BJ (cell line): ENCODE measurements at regions not wholly inside any gene's neighbourhood (a gene's known extent, or its start where the extent isn't known, plus 50 kb on each side); places are given as distances from the start of the nearest gene placed in this dataset.

ENCODE experiments used
- CTCF ChIA-PET: fragments of 350-600 bp; formaldehyde crosslinking; extraction: SDS; loops from one replicate; lab custom pipeline; 2021; ENCODE audit warnings: antibody characterized with exemption, inconsistent platforms; lab: Yijun Ruan, JAX
- POLR2A ChIA-PET: fragments of 300-600 bp; sonication (Branson Sonifier 250); formaldehyde crosslinking; extraction: SDS; loops from one replicate; lab custom pipeline; 2021; ENCODE audit warnings: antibody characterized with exemption; lab: Charles Lee
- DNase-seq: peaks from one replicate; pipeline ENCODE4 v3.0.0-alpha.2; 2011; ENCODE audit warnings: low read depth
- H3K27me3 ChIP-seq: 2 replicates; pipeline ENCODE4 v1.6.0; 2011; ENCODE audit warnings: low read length; ENCODE audit not compliant: control insufficient read depth, insufficient read depth
- H3K36me3 ChIP-seq: 2 replicates; pipeline ENCODE4 v1.5.1; 2011; ENCODE audit warnings: low read length; ENCODE audit not compliant: control insufficient read depth, insufficient read depth
- H3K4me3 ChIP-seq: 2 replicates; pipeline ENCODE4 v1.5.1; 2011; ENCODE audit warnings: low read depth, mild to moderate bottlenecking, control low read depth, low read length
- TF ChIP-seq, protein P1 (sequence below): IDR thresholded peaks from 2 replicates; pipeline ENCODE4 v1.5.1; 2011; ENCODE audit warnings: low read depth, mild to moderate bottlenecking, control low read depth, inconsistent platforms, low read length, moderate library complexity; ENCODE audit not compliant: insufficient read depth

GRCh38 chr4:104866809-104867208 is 279.9 kb upstream of the TET2 start:
- CTCF ChIA-PET: no interaction called here
- TF ChIP-seq, protein P1, sequence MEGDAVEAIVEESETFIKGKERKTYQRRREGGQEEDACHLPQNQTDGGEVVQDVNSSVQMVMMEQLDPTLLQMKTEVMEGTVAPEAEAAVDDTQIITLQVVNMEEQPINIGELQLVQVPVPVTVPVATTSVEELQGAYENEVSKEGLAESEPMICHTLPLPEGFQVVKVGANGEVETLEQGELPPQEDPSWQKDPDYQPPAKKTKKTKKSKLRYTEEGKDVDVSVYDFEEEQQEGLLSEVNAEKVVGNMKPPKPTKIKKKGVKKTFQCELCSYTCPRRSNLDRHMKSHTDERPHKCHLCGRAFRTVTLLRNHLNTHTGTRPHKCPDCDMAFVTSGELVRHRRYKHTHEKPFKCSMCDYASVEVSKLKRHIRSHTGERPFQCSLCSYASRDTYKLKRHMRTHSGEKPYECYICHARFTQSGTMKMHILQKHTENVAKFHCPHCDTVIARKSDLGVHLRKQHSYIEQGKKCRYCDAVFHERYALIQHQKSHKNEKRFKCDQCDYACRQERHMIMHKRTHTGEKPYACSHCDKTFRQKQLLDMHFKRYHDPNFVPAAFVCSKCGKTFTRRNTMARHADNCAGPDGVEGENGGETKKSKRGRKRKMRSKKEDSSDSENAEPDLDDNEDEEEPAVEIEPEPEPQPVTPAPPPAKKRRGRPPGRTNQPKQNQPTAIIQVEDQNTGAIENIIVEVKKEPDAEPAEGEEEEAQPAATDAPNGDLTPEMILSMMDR: no peak

DNA sequence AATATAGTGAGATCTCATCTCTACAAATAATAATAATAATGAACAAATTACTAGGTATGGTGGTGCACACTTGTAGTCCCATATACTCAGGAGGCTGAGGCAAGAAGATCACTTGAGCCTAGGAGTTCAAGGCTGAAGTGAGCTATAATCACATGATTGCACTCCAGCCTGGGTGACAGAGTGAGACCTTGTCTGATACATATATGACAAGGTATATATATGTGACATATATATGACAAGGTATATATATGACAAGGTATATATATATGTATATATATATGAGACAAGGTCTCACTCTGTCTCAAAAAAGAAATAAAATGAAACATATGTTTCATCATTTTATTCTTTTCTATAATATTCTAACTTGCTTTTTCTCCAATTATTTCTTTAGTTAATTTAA is 278.1 kb upstream of the TET2 start:
- CTCF ChIA-PET: no interaction called here
- Histone ChIP-seq H3K27me3 (no peaks in the 10 kb centered on the region), H3K36me3 (no peaks in the 10 kb centered on the region), H3K4me3 (no peak overlapping the region)
- TF ChIP-seq, protein P1: no peak
- POLR2A ChIA-PET: no interaction called here
- no peak for DNase-seq

More at GRCh38 chr4:104866809-104867208, 279.9 kb upstream of the TET2 start:
- POLR2A ChIA-PET: no interaction called here
- no peaks in the 10 kb centered on the region for H3K27me3 ChIP-seq
- DNase-seq: no peak
- no peak overlapping the region for H3K4me3 ChIP-seq
- H3K36me3 ChIP-seq: no peaks in the 10 kb centered on the region

DNA sequence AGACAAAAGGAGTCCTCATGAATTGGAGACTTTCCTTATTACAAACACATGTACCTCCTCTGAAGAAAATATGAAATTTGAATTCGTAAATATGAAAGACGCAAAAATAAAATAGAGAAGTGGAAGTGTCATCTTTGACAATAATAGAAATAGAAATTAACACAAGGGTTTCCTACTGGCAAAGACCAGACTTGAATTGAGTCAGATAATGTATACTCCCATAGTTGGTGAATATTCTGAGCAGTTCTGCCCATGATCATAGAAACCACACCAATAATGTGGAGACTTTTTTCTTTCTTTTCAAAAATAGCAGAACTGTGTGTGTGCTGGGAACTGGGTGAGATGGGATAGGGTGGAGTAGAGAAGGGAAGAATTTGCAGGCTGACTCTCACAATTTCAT is 277.7 kb upstream of the TET2 start:
- H3K4me3 ChIP-seq: no peak overlapping the region
- DNase-seq: no peak
- no peaks in the 10 kb centered on the region for H3K36me3 ChIP-seq
- no peaks in the 10 kb centered on the region for H3K27me3 ChIP-seq
- ChIA-PET POLR2A (no interaction called here), CTCF (interaction anchor here (1.5 kb wide), 1 partner anchor 9 kb away, joined by 7 read pairs; no protein-coding TSS in a partner anchor)
- TF ChIP-seq, protein P1: no peak

GRCh38 chr4:104869831-104870230 is 276.8 kb upstream of the TET2 start:
- no peaks in the 10 kb centered on the region for H3K27me3 ChIP-seq
- no peaks in the 10 kb centered on the region for H3K36me3 ChIP-seq
- ChIA-PET POLR2A (no interaction called here), CTCF (interaction anchor here (1.5 kb wide), 1 partner anchor 10 kb away, joined by 7 read pairs; no protein-coding TSS in a partner anchor)
- H3K4me3 ChIP-seq: no peak overlapping the region
- DNase-seq: no peak
- TF ChIP-seq, protein P1: no peak

DNA sequence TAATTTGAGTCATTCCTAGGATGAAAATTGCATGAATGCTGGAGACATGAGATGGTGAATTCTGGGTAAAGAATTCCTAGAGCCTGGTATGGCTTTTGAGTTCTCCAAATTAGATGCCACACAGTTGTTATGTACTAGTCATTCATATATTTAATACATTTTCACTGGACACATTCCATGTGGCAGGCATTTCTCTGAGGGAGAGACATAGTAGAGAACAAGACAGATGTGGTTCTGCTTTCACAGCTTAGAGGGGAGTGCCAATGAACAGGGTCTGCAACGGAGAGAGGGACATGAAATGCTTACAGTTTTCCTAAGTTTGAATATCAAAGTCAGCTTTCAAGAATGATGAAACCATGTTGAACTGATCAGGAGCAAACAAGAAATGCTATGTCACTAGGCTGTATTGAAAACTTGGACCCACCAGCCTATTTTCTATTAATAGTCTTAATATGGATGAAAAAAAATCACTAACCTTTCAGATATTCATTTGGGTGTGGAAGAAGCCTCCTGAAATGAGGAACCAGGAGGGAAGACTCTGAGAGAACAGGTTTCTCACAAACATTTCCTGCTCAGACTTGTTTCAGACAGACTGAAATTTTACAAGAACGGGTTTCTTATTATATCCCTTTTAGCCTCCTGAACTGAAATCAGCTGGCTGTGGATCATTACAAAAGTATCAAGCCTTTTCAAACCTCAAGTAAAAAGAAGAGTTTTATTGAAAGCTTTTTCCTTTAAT is 276.0 kb upstream of the TET2 start:
- no peak for DNase-seq
- TF ChIP-seq, protein P1: no peak
- ChIA-PET CTCF (interaction anchor here (0.7 to 1.0 kb wide), 2 partner anchors 8 to 11 kb away, joined by 3 to 4 read pairs; no protein-coding TSS in a partner anchor), POLR2A (no interaction called here)
- Histone ChIP-seq H3K4me3 (no peak overlapping the region), H3K27me3 (no peaks in the 10 kb centered on the region), H3K36me3 (no peaks in the 10 kb centered on the region)
